Immature natural killer cell (primary cell): ENCODE measurements at regions not wholly inside any gene's neighbourhood (a gene's known extent, or its start where the extent isn't known, plus 50 kb on each side); places are given as distances from the start of the nearest gene placed in this dataset.
"Not testable (repeated sequence)": the region's sequence is repeated elsewhere in the genome, so short reads cannot be mapped to it uniquely, and the experiment has no call there.

Experiments
- DNase-seq, 3 donors: peaks; one replicate each; pipeline ENCODE4 v3.0.0; 2022; ENCODE audit warnings: mixed read lengths in 1 of 3
- H3K27ac Mint-ChIP-seq, 6 donors: one replicate each; pipeline ENCODE4 v1.8.0; 2020; ENCODE audit warnings: mixed read lengths in 6 of 6, mild to moderate bottlenecking in 5 of 6, inconsistent platforms in 4 of 6, moderate library complexity in 3 of 6
- H3K27me3 Mint-ChIP-seq, 3 donors: one replicate each; pipeline ENCODE4 v1.8.0; 2020 to 2021; ENCODE audit warnings: low read depth in 3 of 3, mild to moderate bottlenecking in 3 of 3, mixed read lengths in 3 of 3, moderate library complexity in 3 of 3, inconsistent platforms in 1 of 3
- H3K36me3 Mint-ChIP-seq, 3 donors: one replicate each; pipeline ENCODE4 v1.8.0; 2020; ENCODE audit warnings: mixed read lengths in 3 of 3, inconsistent platforms in 2 of 3, mild to moderate bottlenecking in 2 of 3
- H3K4me1 Mint-ChIP-seq, 2 donors: one replicate each; pipeline ENCODE4 v1.8.0; 2020; ENCODE audit warnings: inconsistent platforms in 2 of 2, mild to moderate bottlenecking in 2 of 2, mixed read lengths in 2 of 2, moderate library complexity in 1 of 2
- H3K4me3 Mint-ChIP-seq, 5 donors: one replicate each; pipeline ENCODE4 v1.8.0; 2020; ENCODE audit warnings: mild to moderate bottlenecking in 5 of 5, mixed read lengths in 5 of 5, inconsistent platforms in 3 of 5, moderate library complexity in 3 of 5
- H3K9me3 Mint-ChIP-seq, 6 donors: one replicate each; pipeline ENCODE4 v1.8.0; 2020; ENCODE audit warnings: mild to moderate bottlenecking in 6 of 6, mixed read lengths in 6 of 6, inconsistent platforms in 4 of 6, moderate library complexity in 3 of 6

DNA sequence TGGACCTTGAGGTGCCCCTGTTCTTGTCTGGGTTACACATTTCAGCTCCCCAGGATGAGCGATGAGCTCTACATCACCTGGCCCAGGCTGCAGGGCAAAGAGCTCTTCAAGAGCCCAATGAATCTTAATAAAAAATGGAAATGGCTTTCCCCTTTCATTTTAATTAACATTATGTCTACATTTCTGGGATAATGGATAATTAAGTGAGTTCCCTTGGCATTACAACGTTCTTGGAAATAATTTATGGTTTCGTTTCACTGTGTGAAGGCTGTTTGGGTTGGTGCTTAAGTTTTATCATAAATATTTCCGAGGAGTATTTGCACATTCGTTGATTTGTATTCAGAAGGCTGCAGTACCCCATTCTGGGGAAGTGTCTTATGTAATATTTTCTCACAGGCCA lies 678.3 kb upstream of the EEF2KMT start:
- Mint-ChIP-seq H3K9me3 (peaks cover 0 to under 1% (median 0%) of the 10 kb centered on the region in 6 donors), H3K36me3 (no peaks in the 10 kb centered on the region), H3K27ac (no peak overlapping the region), H3K4me3 (no peak overlapping the region), H3K27me3 (peaks cover 0 to 4% (median 0%) of the 10 kb centered on the region in 3 donors), H3K4me1 (no peaks in the 10 kb centered on the region)
- DNase-seq: no peak

DNA sequence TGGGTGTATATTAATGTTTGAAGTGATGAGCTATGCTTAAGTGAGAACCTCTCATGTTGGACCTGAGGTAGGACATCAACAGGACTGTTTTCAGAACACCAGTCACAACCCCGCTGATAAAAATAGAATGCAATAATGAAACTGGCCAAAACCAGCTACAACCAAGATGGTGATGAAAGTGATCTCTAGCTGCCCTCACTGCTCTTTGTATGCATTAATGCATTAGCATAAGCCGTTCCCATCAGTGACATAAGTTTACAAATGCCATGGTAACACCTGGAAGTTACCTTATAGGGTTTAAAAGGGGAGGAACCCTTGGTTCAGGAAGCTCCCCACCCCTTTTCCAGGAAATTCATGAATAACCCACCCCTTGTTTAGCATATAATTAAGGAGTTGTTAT lies 672.5 kb upstream of the EEF2KMT start:
- Mint-ChIP-seq H3K36me3 (no peaks in the 10 kb centered on the region), H3K4me3 (no peak overlapping the region), H3K4me1 (no peaks in the 10 kb centered on the region), H3K9me3 (peaks cover 0 to 4% (median 0%) of the 10 kb centered on the region in 6 donors), H3K27ac (no peak overlapping the region), H3K27me3 (peaks cover 0 to 3% (median 1%) of the 10 kb centered on the region in 3 donors)
- DNase-seq: no peak

DNA sequence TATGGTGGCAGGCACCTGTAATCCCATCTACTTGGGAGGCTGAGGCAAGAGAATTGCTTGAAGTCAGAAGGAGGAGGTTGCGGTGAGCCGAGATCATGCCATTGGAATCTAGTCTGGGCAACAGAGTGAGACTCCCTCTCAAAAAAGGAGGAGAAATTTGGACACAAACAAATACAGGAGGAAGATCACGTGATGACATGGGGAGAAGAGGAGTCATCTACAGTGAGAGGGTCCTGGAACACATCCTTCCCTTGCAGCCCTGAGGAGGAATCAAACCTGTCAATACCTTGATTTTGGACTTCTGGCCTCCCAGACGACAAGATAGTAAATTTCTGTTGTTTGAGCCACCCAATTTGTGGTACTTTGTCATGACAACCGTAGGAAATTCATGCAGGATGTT lies 671.9 kb upstream of the EEF2KMT start:
- no peak overlapping the region for H3K4me3 Mint-ChIP-seq

DNA sequence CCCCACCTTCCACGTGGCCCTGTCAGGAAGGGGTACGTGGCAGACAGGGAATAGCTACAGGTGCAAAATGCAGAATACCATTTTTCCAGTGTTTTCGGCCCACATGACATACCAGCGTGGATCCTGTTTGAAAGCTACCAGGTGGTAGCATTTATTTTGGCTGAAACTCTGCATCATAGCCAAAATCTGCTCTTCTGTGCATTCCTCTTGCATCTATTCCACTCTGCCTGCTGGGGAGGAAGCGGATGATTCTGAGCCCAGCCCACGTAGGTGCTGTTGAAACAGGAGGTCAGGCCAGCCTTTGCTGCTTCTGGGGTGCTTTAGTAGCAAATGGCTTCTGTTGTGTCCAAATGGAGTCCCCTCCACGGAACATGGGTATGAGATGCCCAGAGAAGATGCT lies 670.9 kb upstream of the EEF2KMT start:
- Mint-ChIP-seq H3K4me3 (no peak overlapping the region), H3K36me3 (no peaks in the 10 kb centered on the region), H3K9me3 (peaks cover 0 to 4% (median 0%) of the 10 kb centered on the region in 6 donors), H3K27ac (no peak overlapping the region), H3K4me1 (no peaks in the 10 kb centered on the region), H3K27me3 (peaks cover 0 to 3% (median 1%) of the 10 kb centered on the region in 3 donors)
- no peak for DNase-seq

More for the DNA sequence above, 671.9 kb upstream of the EEF2KMT start:
- Mint-ChIP-seq H3K9me3 (peaks cover 0 to 4% (median 0%) of the 10 kb centered on the region in 6 donors), H3K27me3 (peaks cover 0 to 3% (median 1%) of the 10 kb centered on the region in 3 donors), H3K36me3 (no peaks in the 10 kb centered on the region), H3K4me1 (no peaks in the 10 kb centered on the region), H3K27ac (no peak overlapping the region)
- no peak for DNase-seq

DNA sequence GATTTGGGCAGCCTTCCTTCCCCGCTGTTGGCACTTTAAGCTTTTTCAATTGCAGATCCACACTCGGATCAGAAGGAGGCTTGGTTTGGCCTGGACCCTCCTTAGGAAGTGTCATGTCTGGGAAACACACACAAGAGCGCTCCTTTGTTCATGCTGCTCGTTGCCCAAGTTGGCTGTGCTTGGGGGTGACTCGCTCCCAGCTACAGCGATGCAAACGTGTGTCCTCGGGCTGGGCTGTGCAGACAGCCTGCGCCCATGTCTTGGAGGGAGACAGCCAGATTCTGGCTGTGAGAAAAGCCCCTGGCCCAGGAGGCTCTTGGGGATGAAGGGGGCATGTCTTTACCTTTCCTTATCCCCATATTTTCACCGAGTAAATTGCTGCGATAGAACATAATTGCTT lies 665.6 kb upstream of the EEF2KMT start:
- Mint-ChIP-seq H3K27ac (no peak overlapping the region), H3K36me3 (no peaks in the 10 kb centered on the region), H3K9me3 (peaks cover 0 to 11% (median under 1%) of the 10 kb centered on the region in 6 donors), H3K4me1 (no peaks in the 10 kb centered on the region), H3K27me3 (peaks cover 1 to 3% (median 1%) of the 10 kb centered on the region in 3 donors), H3K4me3 (no peak overlapping the region)
- no peak for DNase-seq

DNA sequence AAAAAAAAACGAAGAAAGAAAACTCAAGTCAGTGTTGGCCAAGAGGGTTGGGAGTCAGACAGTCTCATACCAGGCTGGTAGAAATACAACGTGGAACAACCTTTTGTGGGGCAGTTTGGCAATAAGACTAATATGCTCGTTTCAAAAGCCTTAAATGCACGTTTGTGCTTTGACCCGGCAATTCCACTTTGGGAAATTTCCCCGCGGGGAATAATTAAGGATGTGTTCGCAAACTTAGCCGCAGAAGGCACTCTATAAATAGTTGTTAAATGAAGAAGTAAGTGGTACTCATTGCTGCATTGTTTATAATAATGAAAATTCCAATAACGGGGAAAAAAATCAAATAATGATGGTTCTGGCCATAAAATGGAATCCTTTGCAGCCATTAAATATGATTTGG lies 664.8 kb upstream of the EEF2KMT start:
- no peak for DNase-seq

DNA sequence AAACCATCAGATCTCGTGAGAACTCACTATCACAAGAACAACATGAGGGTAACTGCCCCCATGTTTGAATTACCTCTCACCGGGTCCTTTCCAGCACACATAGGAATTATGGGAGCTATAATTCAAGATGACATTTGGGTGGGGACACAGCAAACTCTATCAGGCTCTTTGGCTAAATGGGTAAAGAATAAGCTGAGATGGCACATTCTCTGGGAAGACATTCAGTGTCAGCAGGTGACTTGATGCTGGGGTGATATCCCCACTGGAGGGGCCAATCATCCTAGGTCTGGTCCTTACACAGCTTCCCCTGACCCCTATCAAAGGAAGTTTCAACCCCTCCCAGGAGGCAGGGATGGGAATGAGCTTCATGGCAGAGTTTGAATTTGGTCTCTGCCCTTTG lies 664.0 kb upstream of the EEF2KMT start:
- no peak overlapping the region for H3K27ac Mint-ChIP-seq
- H3K9me3 Mint-ChIP-seq: peaks cover 0 to 11% (median under 1%) of the 10 kb centered on the region in 6 donors
- no peaks in the 10 kb centered on the region for H3K36me3 Mint-ChIP-seq
- H3K4me3 Mint-ChIP-seq: no peak overlapping the region
- H3K27me3 Mint-ChIP-seq: peaks cover 0 to 3% (median 1%) of the 10 kb centered on the region in 3 donors
- H3K4me1 Mint-ChIP-seq: no peaks in the 10 kb centered on the region
- no peak for DNase-seq

More for the DNA sequence above, 664.8 kb upstream of the EEF2KMT start:
- Mint-ChIP-seq H3K4me3 (no peak overlapping the region), H3K27ac (no peak overlapping the region), H3K4me1 (no peaks in the 10 kb centered on the region), H3K9me3 (peaks cover 0 to 11% (median under 1%) of the 10 kb centered on the region in 6 donors), H3K36me3 (no peaks in the 10 kb centered on the region), H3K27me3 (peaks cover 1 to 3% (median 1%) of the 10 kb centered on the region in 3 donors)

DNA sequence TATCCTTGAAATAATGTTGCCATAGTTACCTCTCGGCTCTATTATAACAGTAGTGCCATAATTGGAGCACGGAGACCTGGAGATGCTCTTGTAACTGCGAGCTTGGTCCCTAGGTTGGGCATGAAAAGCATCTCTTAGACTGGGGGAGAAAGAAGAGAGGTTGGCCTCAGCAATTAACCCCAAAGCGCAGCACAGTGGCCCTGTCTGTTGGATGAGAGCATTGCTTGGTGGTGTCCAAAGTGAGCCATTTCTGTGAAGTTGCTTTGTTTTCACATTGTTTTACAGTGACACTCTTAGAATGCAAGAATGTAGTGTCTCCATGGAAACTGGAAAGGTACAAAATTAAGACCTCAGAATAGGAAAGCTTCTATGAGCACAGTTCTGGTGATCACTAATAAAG lies 660.7 kb upstream of the EEF2KMT start:
- H3K4me3 Mint-ChIP-seq: no peak overlapping the region
- no peaks in the 10 kb centered on the region for H3K4me1 Mint-ChIP-seq
- peaks cover 0 to 1% (median 0%) of the 10 kb centered on the region in 3 donors for H3K27me3 Mint-ChIP-seq
- H3K9me3 Mint-ChIP-seq: peaks cover 0 to 12% (median 2%) of the 10 kb centered on the region in 6 donors
- no peaks in the 10 kb centered on the region for H3K36me3 Mint-ChIP-seq
- no peak for DNase-seq
- no peak overlapping the region for H3K27ac Mint-ChIP-seq

DNA sequence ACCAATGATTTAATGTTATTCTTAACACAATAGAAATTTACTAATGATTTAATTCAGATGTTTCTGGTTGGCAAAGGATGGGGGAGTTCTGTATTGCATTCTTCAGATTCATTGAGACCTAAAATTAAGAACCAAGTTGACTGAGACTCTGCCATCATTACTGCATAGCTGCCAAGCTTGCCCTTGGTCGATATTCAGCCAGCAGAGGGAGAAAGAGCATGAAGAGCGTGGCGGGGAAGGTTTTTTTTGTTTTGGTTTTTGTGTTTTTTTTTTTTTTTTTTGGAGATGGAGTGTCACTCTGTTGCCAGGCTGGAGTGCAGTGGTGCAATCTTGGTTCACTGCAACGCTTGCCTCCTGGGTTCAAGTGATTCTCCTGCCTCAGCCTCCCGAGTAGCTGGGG lies 659.4 kb upstream of the EEF2KMT start:
- H3K4me3 Mint-ChIP-seq: no peak overlapping the region
- peaks cover 0 to 3% (median 0%) of the 10 kb centered on the region in 3 donors for H3K27me3 Mint-ChIP-seq
- peaks cover 0 to 12% (median 2%) of the 10 kb centered on the region in 6 donors for H3K9me3 Mint-ChIP-seq
- H3K36me3 Mint-ChIP-seq: no peaks in the 10 kb centered on the region
- no peaks in the 10 kb centered on the region for H3K4me1 Mint-ChIP-seq
- DNase-seq: no peak
- no peak overlapping the region for H3K27ac Mint-ChIP-seq

DNA sequence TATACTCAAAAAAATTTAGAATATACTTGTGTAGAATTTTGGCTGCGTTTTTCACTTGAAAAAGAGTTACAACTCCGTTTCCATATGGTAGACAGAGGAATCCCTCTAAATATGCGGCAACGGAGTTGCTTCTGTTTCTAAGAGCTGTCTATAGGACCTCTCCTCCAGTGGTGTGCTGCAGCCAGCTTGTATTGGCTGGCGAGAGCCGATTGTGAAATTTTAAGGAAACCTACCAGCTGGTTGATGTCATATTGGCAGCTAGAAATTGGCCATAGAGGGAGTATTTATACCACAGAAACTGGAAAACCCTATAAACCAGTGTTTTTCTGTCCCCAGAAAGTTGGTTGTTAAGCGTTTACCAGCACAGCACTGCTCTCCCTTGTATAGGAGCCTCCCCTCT lies 655.8 kb upstream of the EEF2KMT start:
- H3K36me3 Mint-ChIP-seq: no peaks in the 10 kb centered on the region
- no peak for DNase-seq
- H3K4me3 Mint-ChIP-seq: no peak overlapping the region
- no peak overlapping the region for H3K27ac Mint-ChIP-seq
- H3K27me3 Mint-ChIP-seq: peaks cover 0 to 7% (median 2%) of the 10 kb centered on the region in 3 donors
- H3K9me3 Mint-ChIP-seq: peaks cover 0 to 14% (median 4%) of the 10 kb centered on the region in 6 donors
- no peaks in the 10 kb centered on the region for H3K4me1 Mint-ChIP-seq

DNA sequence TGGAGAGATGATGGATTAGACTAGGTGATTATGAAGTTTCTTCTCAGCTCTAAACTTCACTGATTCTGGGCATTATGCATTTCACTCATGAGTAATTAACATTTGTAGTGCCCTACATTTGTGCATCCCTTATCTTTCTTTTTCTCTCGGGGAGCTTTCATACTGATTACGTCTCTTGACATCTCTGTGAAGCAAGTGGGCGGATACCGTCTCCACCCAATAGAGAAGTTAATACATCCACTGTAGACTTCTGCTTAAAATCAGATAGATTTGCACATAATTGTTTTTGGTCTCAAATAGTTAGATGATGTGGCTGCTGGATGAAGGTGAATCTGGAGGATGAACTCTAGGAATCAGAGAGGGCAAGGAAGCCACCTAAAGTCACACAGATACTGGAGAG lies 653.6 kb upstream of the EEF2KMT start:
- no peak overlapping the region for H3K27ac Mint-ChIP-seq
- H3K4me1 Mint-ChIP-seq: no peaks in the 10 kb centered on the region
- H3K4me3 Mint-ChIP-seq: no peak overlapping the region
- no peaks in the 10 kb centered on the region for H3K36me3 Mint-ChIP-seq
- no peak for DNase-seq
- peaks cover 0 to 14% (median 4%) of the 10 kb centered on the region in 6 donors for H3K9me3 Mint-ChIP-seq
- H3K27me3 Mint-ChIP-seq: peaks cover 0 to 9% (median 2%) of the 10 kb centered on the region in 3 donors

DNA sequence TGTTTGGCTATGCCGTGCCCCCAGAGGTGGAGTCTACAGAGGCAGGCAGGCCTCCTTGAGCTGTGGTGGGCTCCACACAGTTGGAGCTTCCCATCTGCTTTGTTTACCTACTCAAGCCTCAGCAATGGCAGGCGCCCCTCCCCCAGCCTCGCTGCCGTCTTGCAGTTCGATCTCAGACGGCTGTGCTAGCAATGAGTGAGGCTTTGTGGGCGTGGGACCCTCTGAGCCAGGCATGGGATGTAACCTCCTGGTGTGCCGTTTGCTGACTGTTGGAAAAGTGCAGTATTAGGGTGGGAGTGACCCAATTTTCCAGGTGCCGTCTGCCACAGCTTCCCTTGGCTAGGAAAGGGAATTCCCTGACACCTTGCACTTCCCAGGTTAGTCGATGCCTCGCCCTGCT lies 652.8 kb upstream of the EEF2KMT start:
- H3K27ac Mint-ChIP-seq, H3K27me3 Mint-ChIP-seq, H3K4me3 Mint-ChIP-seq, H3K4me1 Mint-ChIP-seq, H3K36me3 Mint-ChIP-seq, DNase-seq: not testable (repeated sequence)
- peaks cover 0 to 12% (median 4%) of the 10 kb centered on the region in 6 donors for H3K9me3 Mint-ChIP-seq

DNA sequence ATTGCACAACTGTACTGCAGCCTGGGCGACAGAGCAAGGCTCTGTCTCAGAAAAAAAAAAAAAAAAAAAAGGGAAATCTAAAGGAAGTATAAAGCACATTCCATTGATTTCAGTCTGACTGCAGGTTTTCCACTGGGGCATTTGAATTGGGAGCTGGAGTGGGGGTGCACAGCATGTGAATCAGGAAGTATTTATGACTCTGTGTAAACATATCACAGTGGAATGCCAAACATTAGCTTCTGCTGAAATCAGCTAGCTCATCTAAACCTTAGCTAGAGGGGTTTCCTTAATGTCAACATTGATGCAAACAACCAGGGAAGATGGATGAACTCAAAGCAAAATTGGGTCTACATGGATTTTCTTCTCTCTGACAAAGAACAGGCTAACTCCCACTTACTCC lies 641.0 kb upstream of the EEF2KMT start:
- Mint-ChIP-seq H3K36me3 (no peaks in the 10 kb centered on the region), H3K27ac (no peak overlapping the region), H3K4me1 (no peaks in the 10 kb centered on the region), H3K27me3 (peaks cover 0 to 5% (median 0%) of the 10 kb centered on the region in 3 donors), H3K9me3 (peaks cover 0 to 10% (median 0%) of the 10 kb centered on the region in 6 donors), H3K4me3 (no peak overlapping the region)
- no peak for DNase-seq

DNA sequence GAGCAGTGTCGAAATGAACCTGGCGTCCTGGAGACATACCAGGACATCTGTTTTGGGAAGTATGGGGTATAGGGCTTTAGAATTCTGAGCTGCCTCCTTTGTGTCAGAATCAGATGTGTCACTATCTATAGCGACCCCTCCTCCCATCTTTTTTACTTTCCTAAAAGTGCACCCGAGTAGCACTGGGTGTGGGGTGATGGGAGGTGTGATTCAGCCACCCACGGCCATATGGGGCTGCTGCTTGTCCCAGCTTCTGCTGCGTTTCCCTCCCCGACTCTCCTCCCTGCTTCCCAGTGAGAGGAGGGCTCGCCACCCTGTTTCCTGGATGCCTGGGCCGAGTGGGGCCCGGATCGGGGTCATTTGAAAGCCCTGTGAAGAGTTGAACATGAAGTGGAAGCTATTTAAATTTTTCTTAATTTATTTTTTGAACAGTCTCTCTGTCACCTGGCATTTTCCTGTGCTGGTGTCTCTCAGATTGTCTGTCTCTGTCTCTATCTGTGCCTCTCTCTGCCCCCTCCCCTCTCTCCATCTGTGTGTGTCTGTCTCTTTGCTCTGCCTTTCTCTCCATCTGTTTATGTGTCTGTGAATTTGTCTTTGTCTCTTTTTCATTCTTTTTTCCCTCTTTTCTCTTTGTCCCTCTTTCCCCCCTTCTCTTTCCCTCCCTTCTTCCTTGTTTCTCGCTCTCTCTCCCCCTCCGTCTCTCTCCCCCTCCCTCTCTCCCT lies 638.8 kb upstream of the EEF2KMT start:
- H3K4me3 Mint-ChIP-seq: no peak overlapping the region
- peaks cover 0 to 7% (median 0%) of the 10 kb centered on the region in 3 donors for H3K27me3 Mint-ChIP-seq
- peaks cover 0 to 11% (median 0%) of the 10 kb centered on the region in 6 donors for H3K9me3 Mint-ChIP-seq

DNA sequence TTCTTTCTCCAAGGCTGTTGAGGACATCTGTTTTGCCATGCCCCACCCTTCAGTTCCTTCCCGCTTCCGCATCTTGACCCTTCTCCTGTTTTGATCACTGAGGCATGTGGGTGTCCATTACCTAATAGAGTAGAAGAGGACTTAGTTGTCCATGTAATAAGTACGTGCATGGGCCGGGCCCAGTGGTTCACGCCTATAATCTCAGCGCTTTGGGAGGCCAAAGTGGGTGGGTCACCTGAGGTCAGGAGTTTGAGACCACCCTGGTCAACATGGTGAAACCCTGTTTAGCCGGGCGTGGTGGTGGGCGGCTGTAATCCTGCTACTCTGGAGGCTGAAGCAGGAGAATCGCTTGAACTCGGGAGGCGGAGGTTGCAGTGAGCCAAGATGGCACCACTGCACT lies 637.8 kb upstream of the EEF2KMT start:
- no peak for DNase-seq
- H3K4me3 Mint-ChIP-seq: no peak overlapping the region
- H3K9me3 Mint-ChIP-seq: peaks cover 0 to 9% (median 0%) of the 10 kb centered on the region in 6 donors
- H3K27me3 Mint-ChIP-seq: peaks cover 0 to 7% (median 0%) of the 10 kb centered on the region in 3 donors
- H3K4me1 Mint-ChIP-seq: no peaks in the 10 kb centered on the region
- no peaks in the 10 kb centered on the region for H3K36me3 Mint-ChIP-seq
- H3K27ac Mint-ChIP-seq: no peak overlapping the region

More for the DNA sequence above, 638.8 kb upstream of the EEF2KMT start:
- DNase-seq: no peak
- H3K4me1 Mint-ChIP-seq: no peaks in the 10 kb centered on the region
- no peaks in the 10 kb centered on the region for H3K36me3 Mint-ChIP-seq
- H3K27ac Mint-ChIP-seq: no peak overlapping the region
